Endothelial cell of umbilical vein (primary cell): ENCODE measurements at regions not wholly inside any gene's neighbourhood (a gene's known extent, or its start where the extent isn't known, plus 50 kb on each side); places are given as distances from the start of the nearest gene placed in this dataset.

Source experiments
- BruUV-seq: library from RNA; stranded (reverse); fragments of 400-500 nt; replicated peaks from 2 replicates; lab custom pipeline; 2021; lab: Mats Ljungman, UMichigan
- CTCF ChIA-PET: fragments of 300-600, 350-600 bp; sonication (Branson Sonifier 250); formaldehyde crosslinking; loops from one replicate; lab custom pipeline; 2021; ENCODE audit warnings: antibody characterized with exemption, inconsistent platforms; lab: Charles Lee
- POLR2A ChIA-PET: fragments of 300-600, 350-600 bp; sonication (Branson Sonifier 250); formaldehyde crosslinking; loops from one replicate; lab custom pipeline; 2021; ENCODE audit warnings: antibody characterized with exemption, inconsistent platforms; lab: Charles Lee
- DNase-seq: peaks from one replicate; pipeline ENCODE4 v3.0.0-alpha.2; 2011; ENCODE audit warnings: low read depth, low spot score
- FAIRE-seq: peaks from 2 replicates; lab custom pipeline; 2011; peaks lifted over from hg19 to GRCh38; lab: Jason Lieb, UNC
- H2AFZ ChIP-seq: 2 replicates; pipeline ENCODE4 v1.6.0; 2012; ENCODE audit warnings: low read depth, low read length, control low read depth, inconsistent platforms
- H3K27ac ChIP-seq: 2 replicates; pipeline ENCODE4 v1.5.1; 2011; ENCODE audit warnings: low read depth, mild to moderate bottlenecking, control low read depth, low read length, moderate library complexity; ENCODE audit not compliant: insufficient read depth
- H3K27me3 ChIP-seq, 2 experiments: 2 replicates each; pipeline versions ENCODE4 v1.6.0 to v1.6.1; 2011; ENCODE audit warnings: low read length in 2 of 2, mixed read lengths in 1 of 2; ENCODE audit not compliant: control insufficient read depth in 2 of 2, insufficient read depth in 2 of 2
- H3K36me3 ChIP-seq, 2 experiments: 2 replicates in 1 of 2; 3 replicates in 1 of 2; pipeline ENCODE4 v1.5.1; 2011; ENCODE audit warnings: low read length in 2 of 2, mild to moderate bottlenecking in 1 of 2, moderate library complexity in 1 of 2; ENCODE audit not compliant: control insufficient read depth in 2 of 2, insufficient read depth in 2 of 2; ENCODE audit errors: extremely low read depth in 1 of 2
- H3K4me1 ChIP-seq: 3 replicates; pipeline ENCODE4 v1.5.1; 2011; ENCODE audit warnings: mild to moderate bottlenecking, low read length; ENCODE audit not compliant: control insufficient read depth, insufficient read depth; ENCODE audit errors: extremely low read depth
- H3K4me2 ChIP-seq: 2 replicates; pipeline ENCODE4 v1.6.1; 2011; ENCODE audit warnings: low read length, control low read depth, mixed read lengths; ENCODE audit not compliant: insufficient read depth
- H3K4me3 ChIP-seq, 3 experiments: fragments of 200-600 bp in 1 of 3; sonication (generic), shearing (Covaris generic) in 1 of 3; replicated peaks in 1 of 3; 2 replicates each; pipeline ENCODE4 v1.5.1; 2011 to 2016; ENCODE audit warnings: control low read depth in 3 of 3, low read length in 3 of 3, mild to moderate bottlenecking in 2 of 3, inconsistent platforms in 1 of 3, low read depth in 1 of 3, moderate library complexity in 1 of 3; ENCODE audit not compliant: insufficient read depth in 1 of 3
- H3K79me2 ChIP-seq: 2 replicates; pipeline ENCODE4 v1.6.0; 2012; ENCODE audit warnings: low read length, inconsistent platforms; ENCODE audit not compliant: control insufficient read depth, insufficient read depth
- H3K9ac ChIP-seq: replicated peaks from 2 replicates; pipeline ENCODE3; 2011; ENCODE audit warnings: low read length, control low read depth; ENCODE audit not compliant: insufficient read depth; ENCODE audit errors: extremely low read depth
- H3K9me1 ChIP-seq: replicated peaks from 3 replicates; pipeline ENCODE4 v1.6.0; 2011; ENCODE audit warnings: mild to moderate bottlenecking, low read length; ENCODE audit not compliant: control insufficient read depth, insufficient read depth; ENCODE audit errors: extremely low read depth
- H3K9me3 ChIP-seq: replicated peaks from 2 replicates; pipeline ENCODE4 v1.5.1; 2012; ENCODE audit warnings: low read length, inconsistent platforms; ENCODE audit not compliant: control insufficient read depth, insufficient read depth
- H4K20me1 ChIP-seq: replicated peaks from 2 replicates; pipeline ENCODE3; 2011; ENCODE audit warnings: mild to moderate bottlenecking, low read length; ENCODE audit not compliant: control insufficient read depth, insufficient read depth; ENCODE audit errors: extremely low read depth
- CTCF ChIP-seq, 2 donors: IDR thresholded peaks; 1 replicate in 1 of 2; 2 replicates in 1 of 2; pipeline ENCODE4 v1.5.1; 2011; ENCODE audit warnings: low read length in 2 of 2, mild to moderate bottlenecking in 2 of 2, moderate library complexity in 2 of 2, control low read depth in 1 of 2, inconsistent platforms in 1 of 2, low read depth in 1 of 2; ENCODE audit not compliant: insufficient read depth in 1 of 2; ENCODE audit errors: extremely low read depth in 1 of 2
- EZH2 ChIP-seq: IDR thresholded peaks from 2 replicates; pipeline ENCODE4 v1.6.1; 2012; ENCODE audit warnings: borderline replicate concordance, low read depth, mild to moderate bottlenecking, moderate library complexity, low read length, inconsistent platforms; ENCODE audit not compliant: severe bottlenecking
- FOS ChIP-seq: IDR thresholded peaks from 2 replicates; pipeline ENCODE4 v1.6.1; 2011; ENCODE audit warnings: mild to moderate bottlenecking, low read length, moderate library complexity, borderline replicate concordance; ENCODE audit not compliant: insufficient read depth
- GATA2 ChIP-seq: IDR thresholded peaks from 2 replicates; pipeline ENCODE4 v1.7.0; 2011; ENCODE audit warnings: low read depth, mild to moderate bottlenecking, moderate library complexity, mixed read lengths, low read length; ENCODE audit not compliant: insufficient read length, insufficient read depth
- JUN ChIP-seq: IDR thresholded peaks from 2 replicates; pipeline ENCODE4 v1.6.1; 2011; ENCODE audit warnings: borderline replicate concordance, low read depth; ENCODE audit not compliant: insufficient read length, insufficient read depth
- MYC ChIP-seq: IDR thresholded peaks from one replicate; pipeline ENCODE4 v1.6.1; 2011; ENCODE audit warnings: mild to moderate bottlenecking, low read depth, low read length
- POLR2A ChIP-seq: IDR thresholded peaks from 2 replicates; pipeline ENCODE4 v1.6.1; 2012; ENCODE audit warnings: low read depth, mild to moderate bottlenecking, control low read depth, low read length
- POLR2AphosphoS5 ChIP-seq: IDR thresholded peaks from 2 replicates; pipeline ENCODE4 v1.6.1; 2012; ENCODE audit warnings: low read depth, mild to moderate bottlenecking, control low read depth, low read length, moderate library complexity; ENCODE audit not compliant: insufficient read depth
- dilution Hi-C: fragments of 300-500 bp; cut with MboI; formaldehyde crosslinking; loops from one replicate; pipeline ENCODE4 v1.15.0; 2019; ENCODE audit warnings: low sequenced_read_pairs; ENCODE audit not compliant: extremely low pct_ligation_motif_present
- intact Hi-C: fragments of 100-400 bp; cut with micrococcal nuclease; formaldehyde crosslinking; loops from one replicate; pipeline ENCODE4 v1.10.0; 2022
- TF ChIP-seq, protein P1 (sequence below): IDR thresholded peaks from 2 replicates; pipeline ENCODE4 v1.6.1; 2011; ENCODE audit not compliant: insufficient read depth, insufficient read length

- Histone ChIP-seq H4K20me1 (no peaks in the 10 kb centered on the region), H3K4me1 (no peaks in the 10 kb centered on the region), H3K4me3 (no peak overlapping the region), H3K79me2 (no peaks in the 10 kb centered on the region), H3K27ac (no peak overlapping the region), H3K36me3 (no peaks in the 10 kb centered on the region), H3K9me3 (peaks cover 7% of the 10 kb centered on the region), H3K4me2 (no peak overlapping the region), H3K9ac (no peak overlapping the region), H3K9me1 (no peaks in the 10 kb centered on the region), H2AFZ (no peak overlapping the region), H3K27me3 (no peaks in the 10 kb centered on the region)
- CTCF ChIA-PET = no interaction called here
- intact Hi-C loops (no loop called here), dilution Hi-C loops (no loop called here)
- BruUV-seq = no TSS peak
- FAIRE-seq (no peak), DNase-seq (no peak)
- TF ChIP-seq POLR2AphosphoS5 (no peak), MYC (no peak), EZH2 (no peak), GATA2 (no peak), POLR2A (no peak), FOS (no peak), JUN (no peak), CTCF (IDR thresholded peaks at IDR 0.05; ENCODE audit: extremely low read depth in 1 of 2, insufficient read depth in 1 of 2, low read depth in 1 of 2, low read length in 2 of 2) (no peak)
- TF ChIP-seq, protein P1, sequence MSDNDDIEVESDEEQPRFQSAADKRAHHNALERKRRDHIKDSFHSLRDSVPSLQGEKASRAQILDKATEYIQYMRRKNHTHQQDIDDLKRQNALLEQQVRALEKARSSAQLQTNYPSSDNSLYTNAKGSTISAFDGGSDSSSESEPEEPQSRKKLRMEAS = no peak
- POLR2A ChIA-PET = no interaction called here
Observed at GRCh38 chr10:2306081-2306480, 568.8 kb upstream of the ADARB2 start.
